HG03280 (cell line): ENCODE measurements at regions not wholly inside any gene's neighbourhood (a gene's known extent, or its start where the extent isn't known, plus 50 kb on each side); places are given as distances from the start of the nearest gene placed in this dataset.
"Not testable (repeated sequence)": the region's sequence is repeated elsewhere in the genome, so short reads cannot be mapped to it uniquely, and the experiment has no call there.

ENCODE experiments used
- ATAC-seq: cut with Tn5 transposase; IDR thresholded peaks from one replicate; pipeline ENCODE4 v1.9.1; 2021; ENCODE audit warnings: mild to moderate bottlenecking, moderate library complexity; ENCODE audit not compliant: unreplicated experiment

DNA sequence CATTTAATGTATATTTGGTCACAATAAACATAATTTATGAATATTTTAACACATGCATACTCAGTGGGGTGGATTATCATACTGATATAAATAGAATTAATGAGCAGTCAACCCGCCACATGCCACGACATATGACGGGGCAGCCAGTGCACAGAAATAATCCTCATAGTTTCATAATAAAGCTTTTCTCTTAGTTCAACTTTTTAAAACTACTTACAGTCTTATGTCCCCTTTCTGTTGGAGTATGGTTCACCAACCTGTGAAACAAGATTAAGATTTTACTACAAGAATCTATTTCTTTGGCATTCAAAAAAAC is 75.6 kb upstream of the ETAA1 start:
- no peak for ATAC-seq

DNA sequence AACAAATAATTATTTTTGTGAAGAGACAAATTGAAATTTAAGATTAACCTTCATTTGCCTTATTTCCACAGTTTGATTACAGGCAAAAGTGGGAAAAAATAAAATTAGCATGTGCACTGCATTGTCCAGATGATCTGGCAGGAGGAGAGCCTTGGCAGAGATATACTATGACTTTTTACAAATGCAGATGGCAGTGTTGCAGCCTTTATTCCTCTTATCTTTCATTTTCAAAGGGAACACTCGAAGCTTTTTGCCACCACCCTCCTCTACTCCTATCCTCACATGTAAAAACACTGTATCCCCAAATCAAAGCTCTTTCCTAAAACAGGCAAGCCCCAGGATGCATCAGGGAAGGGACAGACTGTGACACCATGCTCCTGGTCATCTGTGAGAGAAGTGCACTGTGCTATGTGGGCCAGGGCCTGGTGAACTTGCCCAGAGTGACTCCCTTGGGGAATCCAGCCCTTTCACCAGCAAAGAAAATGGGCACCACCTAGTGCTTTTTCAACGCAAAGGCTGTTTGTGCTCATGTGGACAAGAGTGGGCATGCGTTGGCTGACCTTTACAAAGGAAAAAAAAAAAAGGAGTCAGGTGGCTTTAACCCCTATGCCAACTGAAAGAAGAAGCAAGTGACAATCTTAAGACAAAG is 74.7 kb upstream of the ETAA1 start:
- no peak for ATAC-seq

DNA sequence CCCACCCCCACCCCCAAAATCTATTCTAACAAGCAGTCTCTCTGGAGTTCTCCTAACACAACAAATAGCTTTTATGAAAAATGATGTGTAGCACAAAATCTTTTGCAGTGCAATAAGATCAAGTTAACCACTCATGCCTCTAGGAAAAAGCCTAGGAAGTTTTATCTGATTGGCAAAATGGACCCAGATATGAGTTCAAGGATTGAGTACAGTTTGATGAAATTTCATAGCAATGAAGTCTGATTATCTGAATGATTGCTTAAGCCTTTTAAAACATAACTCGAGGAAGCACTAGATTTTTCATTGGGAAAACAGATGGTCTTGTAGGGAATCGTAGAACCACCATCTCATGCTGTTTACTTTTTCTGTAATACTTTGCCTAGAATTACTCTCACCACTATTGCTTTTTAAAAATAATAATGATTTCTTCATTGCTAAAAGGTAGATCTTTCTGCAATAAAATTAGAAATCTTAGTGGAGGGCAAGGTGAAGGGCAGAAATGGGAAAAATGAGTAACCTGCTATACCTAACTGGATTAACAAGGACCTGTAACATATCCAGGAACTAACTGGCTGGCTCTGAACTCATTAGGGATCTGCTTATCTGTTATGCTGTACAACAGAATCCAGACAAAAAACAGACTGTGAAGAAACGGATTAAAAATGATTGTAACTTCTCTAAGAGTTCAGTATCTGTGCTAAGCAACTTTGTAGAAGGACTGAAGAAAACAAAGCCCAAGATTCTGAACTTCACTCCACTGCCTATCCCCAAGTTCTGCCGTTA is 73.7 kb upstream of the ETAA1 start:
- no peak for ATAC-seq

DNA sequence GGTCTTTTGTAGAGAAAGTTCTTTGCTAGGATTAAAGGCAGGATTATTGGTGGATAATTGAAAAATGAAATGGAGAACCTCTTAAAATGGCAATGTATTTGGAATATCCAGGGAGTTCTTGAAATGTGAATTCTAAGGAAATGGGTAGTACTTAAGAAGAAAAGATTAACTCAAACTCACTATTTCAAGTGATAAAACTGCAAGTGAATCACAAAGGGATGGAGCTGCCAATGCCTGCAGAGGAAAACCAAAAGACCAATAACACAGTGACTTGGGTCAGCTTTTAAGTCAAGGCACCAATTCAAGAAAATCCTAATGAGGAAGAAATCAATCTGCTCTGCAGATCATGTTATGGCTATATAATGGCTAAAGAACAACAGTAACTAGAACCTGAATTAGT is 67.6 kb upstream of the ETAA1 start:
- no peak for ATAC-seq

DNA sequence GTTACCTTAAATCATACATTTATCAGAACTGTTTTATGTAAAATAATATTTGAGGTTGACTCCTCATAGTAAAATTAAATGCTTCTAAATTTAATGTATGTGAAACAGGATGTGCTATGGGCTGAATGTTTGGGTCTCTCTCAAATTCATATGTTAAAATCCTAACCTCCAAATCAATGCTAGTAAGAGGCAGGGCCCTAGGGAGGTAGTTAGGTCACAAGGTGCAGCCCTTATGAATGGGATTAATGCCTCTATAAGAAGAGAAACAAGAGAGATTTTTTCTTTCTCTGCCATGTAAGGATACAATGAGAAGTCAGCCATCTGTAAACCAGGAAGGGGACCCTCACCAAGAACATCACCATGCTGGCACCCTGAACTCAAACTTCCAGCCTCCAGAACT is 67.2 kb upstream of the ETAA1 start:
- no peak for ATAC-seq

DNA sequence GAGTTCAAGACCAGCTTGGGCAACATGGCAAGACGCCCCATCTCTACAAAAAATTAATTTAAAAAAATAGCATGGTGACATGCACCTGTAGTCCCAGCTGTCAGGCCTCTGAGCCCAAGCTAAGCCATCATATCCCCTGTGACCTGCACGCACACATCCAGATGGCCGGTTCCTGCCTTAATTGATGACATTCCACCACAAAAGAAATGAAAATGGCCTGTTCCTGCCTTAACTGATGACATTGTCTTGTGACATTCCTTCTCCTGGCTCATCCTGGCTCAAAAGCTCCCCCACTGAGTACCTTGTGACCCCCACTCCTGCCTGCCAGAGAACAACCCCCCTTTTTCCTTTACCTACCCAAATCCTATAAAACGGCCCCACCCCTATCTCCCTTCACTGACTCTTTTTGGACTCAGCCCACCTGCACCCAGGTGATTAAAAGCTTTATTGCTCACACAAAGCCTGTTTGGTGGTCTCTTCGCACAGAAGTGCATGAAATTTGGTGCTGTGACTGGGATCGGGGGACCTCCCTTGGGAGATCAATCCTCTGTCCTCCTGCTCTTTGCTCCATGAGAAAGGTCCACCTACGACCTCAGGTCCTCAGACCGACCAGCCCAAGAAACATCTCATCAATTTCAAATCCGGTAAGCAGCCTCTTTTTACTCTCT is 65.6 kb upstream of the ETAA1 start:
- ATAC-seq = not testable (repeated sequence)

DNA sequence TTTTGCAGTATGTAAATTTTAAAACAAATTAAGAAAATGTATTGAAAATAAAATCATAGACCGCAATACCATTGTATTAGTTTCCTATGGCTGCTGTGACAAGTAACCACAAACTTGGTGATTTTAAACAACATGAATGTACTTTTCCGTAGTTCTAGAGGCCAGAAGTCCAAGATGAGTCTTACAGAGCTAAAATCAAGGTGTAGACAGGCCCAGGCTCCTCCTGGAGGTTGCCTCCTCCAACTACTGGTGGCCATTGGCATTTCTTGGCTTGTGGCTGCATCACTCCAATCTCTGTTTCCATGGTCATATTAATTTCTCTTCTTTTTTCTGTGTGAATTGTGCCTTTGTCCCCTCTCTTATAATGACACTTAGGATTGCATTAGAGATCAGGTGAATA is 59.2 kb upstream of the ETAA1 start:
- no peak for ATAC-seq

DNA sequence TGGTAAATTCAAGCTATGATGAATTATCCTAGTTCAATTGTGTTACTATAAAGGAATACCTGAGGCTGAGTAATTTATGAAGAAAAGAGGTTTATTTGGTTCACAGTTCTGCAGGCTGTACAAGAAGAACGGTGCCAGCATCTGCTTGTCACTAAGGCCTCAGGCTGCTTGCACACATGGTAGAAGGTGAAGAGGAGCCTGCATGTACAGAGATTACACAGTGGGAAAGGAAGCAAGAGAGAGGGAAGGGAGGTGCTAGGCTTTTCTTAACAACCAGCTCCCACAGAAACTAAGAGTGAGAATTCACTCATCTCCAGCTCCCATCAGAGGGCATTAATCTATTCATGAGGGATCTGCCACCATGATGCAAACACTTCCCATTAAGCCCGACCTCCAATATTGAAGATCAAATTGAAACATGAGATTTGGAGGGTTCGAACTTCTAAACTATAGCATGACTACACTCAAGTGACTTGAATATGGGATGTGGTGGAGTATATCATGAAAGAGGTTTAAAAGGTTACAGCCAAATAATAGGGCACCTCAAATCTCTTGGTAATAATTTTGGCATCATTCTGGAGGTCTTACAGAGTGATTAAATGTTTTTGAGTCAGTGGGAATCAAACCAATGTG is 58.4 kb upstream of the ETAA1 start:
- ATAC-seq = no peak

DNA sequence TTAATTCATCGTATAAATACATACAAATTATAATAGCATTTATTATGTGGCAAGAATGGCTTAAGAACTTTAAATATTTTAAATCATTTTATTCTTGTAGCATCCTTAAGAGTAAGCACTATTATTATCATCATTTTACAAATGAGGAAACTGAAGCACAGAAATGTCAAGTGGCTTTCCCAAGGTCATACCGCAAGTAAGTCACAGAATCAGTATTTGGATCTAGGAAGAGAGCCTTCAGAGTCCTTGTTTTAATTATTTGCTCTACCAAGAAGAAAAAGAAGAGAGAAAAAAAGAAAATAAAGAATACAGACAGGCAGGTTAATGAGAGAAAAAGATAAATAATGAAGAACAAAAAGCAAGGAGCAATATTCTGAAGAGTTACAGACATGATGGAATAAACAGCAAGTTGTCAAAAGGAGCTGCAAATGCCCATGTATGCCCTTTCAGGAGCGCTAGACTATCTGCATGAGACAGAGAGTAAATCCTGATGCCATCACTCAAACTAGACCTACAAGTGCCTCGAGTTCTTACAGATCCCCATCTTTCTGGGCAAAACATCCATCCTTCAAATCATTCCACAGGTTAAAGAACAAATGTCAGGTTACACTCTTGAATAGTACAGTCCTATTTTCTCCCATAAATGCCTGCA is 57.8 kb upstream of the ETAA1 start:
- ATAC-seq = no peak

DNA sequence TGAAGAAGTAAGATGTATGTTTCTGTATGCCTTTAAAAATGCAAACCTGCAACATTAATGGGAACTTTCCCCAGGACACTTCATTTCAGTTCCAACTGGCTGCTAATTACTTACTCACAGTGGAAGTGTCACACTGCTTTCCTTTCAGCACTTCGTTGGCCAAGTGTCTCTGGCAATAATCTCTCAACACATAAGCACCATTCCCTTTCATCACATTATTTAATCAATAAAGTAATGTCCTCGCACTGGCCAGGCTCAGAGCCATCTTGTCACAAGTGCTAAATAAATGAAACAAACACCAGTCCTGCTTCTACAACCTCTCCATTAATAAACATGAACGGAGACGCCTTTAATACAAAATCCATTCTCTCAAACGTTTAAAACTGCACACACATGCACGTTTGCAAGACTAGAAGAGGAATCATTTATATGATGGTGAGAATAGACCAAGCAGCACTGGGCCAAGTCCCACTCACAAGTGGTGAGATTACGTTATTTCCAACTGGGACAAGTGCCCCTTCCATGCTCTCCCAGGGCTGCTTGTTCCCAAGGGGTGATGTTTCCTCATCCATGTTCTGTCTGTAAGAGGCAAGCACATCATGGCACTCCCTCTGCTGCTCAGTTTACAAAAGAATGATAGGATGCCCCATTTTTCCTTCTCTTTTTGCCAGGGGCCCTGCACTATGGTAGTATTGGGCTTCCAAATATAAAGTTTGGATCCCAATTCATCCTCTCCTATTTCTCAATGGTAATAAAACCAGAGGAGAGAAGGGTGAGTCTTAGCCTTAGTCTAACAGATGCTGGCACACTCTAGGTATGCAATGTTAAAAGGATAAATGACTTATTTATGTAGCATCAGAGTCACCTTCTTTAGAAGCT is 56.8 kb upstream of the ETAA1 start:
- ATAC-seq = no peak

DNA sequence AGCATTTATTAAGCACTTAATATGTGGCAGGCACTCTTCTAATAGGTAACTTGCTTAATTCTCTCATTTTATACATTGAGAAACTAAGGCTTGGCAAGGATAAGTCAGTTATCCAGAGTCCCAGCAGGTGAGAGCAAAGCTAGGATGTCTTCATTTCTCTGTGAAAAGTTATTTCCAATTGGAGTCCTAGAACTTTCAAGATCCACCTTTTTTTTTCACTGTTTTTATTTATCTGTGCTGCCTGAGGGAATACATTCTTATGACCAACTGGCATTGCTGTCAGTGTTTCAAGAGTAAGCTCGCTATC is 56.2 kb upstream of the ETAA1 start:
- no peak for ATAC-seq

DNA sequence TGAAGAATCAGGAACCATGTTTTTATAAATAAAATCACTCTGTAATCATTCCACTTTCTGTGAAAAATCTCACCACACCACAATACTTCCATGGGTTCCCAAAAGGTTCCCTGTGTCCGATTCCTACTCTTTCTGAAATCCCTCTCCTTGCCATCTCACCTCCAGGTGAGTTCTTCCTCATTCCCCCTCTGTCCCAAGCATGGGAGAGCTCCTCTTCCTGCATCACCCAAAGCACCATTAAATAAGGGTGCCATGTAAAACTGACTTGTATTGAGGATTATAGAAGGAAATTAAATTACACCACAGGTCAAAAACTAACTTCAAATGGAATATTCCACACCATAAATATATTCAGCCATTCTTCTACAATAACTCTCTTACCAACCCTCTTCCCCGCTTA is 55.8 kb upstream of the ETAA1 start:
- no peak for ATAC-seq

DNA sequence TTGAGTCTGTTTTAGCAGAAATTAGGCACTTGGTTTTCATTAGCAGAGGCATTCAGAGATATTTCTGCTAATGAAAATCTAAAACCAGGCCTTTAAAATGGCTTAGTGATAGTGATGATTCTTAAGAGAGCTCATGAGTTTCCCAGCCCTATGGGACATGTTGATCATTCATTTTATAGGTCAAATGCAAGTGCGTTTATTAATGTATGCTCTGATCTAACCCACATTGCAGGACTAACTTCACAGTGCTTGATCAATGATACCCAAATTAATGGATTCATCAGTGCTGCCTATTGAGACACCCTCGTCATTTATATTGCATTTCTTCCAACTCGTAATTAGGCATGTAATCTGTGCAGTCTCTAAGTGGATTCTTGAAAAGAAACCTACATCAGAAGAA is 54.7 kb upstream of the ETAA1 start:
- no peak for ATAC-seq

DNA sequence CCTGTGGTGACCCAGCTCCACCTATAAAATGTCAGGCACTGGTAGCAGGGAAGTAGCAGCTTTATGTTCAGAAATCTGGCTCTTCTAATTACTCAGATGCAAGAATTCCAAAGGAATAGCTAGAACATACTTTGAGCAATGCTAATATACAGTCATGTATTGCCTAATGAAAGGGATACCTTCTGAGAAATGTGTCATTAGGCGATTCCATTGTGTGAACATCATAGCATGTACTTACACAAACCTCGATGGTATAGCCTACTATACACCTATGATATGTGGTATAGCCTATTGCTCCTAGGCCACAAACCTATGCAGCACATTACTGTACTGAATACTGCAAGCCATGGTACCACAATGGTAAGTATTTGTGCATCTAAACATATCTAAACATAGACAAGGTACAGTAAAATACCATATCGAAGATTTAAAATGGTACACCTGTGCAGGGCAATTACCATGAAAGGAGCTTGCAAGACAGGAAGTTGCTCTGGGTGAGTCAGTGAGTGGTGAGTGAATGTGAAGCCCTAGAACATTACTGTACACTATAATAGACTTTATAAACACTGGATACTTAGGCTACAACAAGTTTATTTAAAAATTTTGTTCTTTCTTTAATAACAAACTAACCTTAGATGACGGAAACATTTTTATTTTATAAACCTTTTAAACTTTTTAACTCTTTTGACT is 50.3 kb upstream of the ETAA1 start:
- ATAC-seq = no peak
